ENCODE measurements at regions not wholly inside any gene's neighbourhood (a gene's known extent, or its start where the extent isn't known, plus 50 kb on each side); places are given as distances from the start of the nearest gene placed in this dataset.

GRCh38 chr10:65735382-65735781 is 1190.5 kb upstream of the LRRTM3 start (continued):
- TF ChIP-seq TSHZ1 (tag by site-specific recombination; IDR thresholded peaks at IDR 0.05; ENCODE audit: borderline replicate concordance) (no peak), ZNF707 (tag by site-specific recombination; IDR thresholded peaks at IDR 0.05) (no peak), ZNF776 (tag by site-specific recombination; IDR thresholded peaks at IDR 0.05; ENCODE audit: borderline replicate concordance) (no peak), FEZF1 (tag by site-specific recombination; IDR thresholded peaks at IDR 0.05) (no peak)

GRCh38 chr10:65742906-65743305 is 1182.9 kb upstream of the LRRTM3 start:
- Histone ChIP-seq H3K27ac (ENCODE audit: extremely low read depth, low read depth, low read length) (no peak overlapping the region), H3K36me3 (ENCODE audit: control insufficient read depth in 2 of 2, insufficient read depth in 1 of 2, low read length in 2 of 2) (no peaks in the 10 kb centered on the region), H3K9me3 (ENCODE audit: control insufficient read depth, insufficient read depth, low read depth, low read length) (no peaks in the 10 kb centered on the region), H3K4me3 (ENCODE audit: low read depth, low read length) (no peak overlapping the region), H3K4me1 (ENCODE audit: control insufficient read depth, insufficient read depth, low read length) (no peaks in the 10 kb centered on the region)
- CTCF ChIA-PET, result no interaction called here
- POLR2A ChIA-PET, result no interaction called here
- TF ChIP-seq SCRT2 (tag by site-specific recombination; IDR thresholded peaks at IDR 0.05) (peak; percentile 26; the same call in 1 of the 2 replicates), BCL11A (tag by site-specific recombination; IDR thresholded peaks at IDR 0.05; ENCODE audit: low read depth) (no peak), ZNF2 (tag by site-specific recombination; IDR thresholded peaks at IDR 0.05) (no peak), SETDB1 (IDR thresholded peaks at IDR 0.05; ENCODE audit: insufficient read length, low read length) (no peak), ZXDB (tag by site-specific recombination; IDR thresholded peaks at IDR 0.05) (no peak)

- no peaks in the 10 kb centered on the region for H3K36me3 ChIP-seq (ENCODE audit: control insufficient read depth in 2 of 2, insufficient read depth in 1 of 2, low read length in 2 of 2)
- no peak overlapping the region for H3K27ac ChIP-seq (ENCODE audit: extremely low read depth, low read depth, low read length)
- POLR2A ChIA-PET, result no interaction called here
- no peaks in the 10 kb centered on the region for H3K4me1 ChIP-seq (ENCODE audit: control insufficient read depth, insufficient read depth, low read length)
- no peak for TF ChIP-seq KLF17 (tag by site-specific recombination; IDR thresholded peaks at IDR 0.05)
- TF ChIP-seq ZNF174 (tag by site-specific recombination; IDR thresholded peaks at IDR 0.05), result no peak
- no peak for TF ChIP-seq ZBTB20 (tag by site-specific recombination; IDR thresholded peaks at IDR 0.05)
- no peak for TF ChIP-seq ZNF626 (tag by site-specific recombination; IDR thresholded peaks at IDR 0.05)
- TF ChIP-seq ZNF223 (tag by site-specific recombination; IDR thresholded peaks at IDR 0.05), result no peak
- TF ChIP-seq ZSCAN18 (tag by site-specific recombination; IDR thresholded peaks at IDR 0.05), result no peak
- no peak for TF ChIP-seq SCRT1 (tag by site-specific recombination; IDR thresholded peaks at IDR 0.05; ENCODE audit: borderline replicate concordance)
- no peak for TF ChIP-seq ZNF341 (tag by site-specific recombination; IDR thresholded peaks at IDR 0.05; ENCODE audit: low read depth)
- no peak for TF ChIP-seq ZNF112 (tag by site-specific recombination; IDR thresholded peaks at IDR 0.05)
- TF ChIP-seq ZNF530 (tag by site-specific recombination; IDR thresholded peaks at IDR 0.05; ENCODE audit: low read depth), result no peak
- TF ChIP-seq KLF9 (tag by site-specific recombination; IDR thresholded peaks at IDR 0.05; ENCODE audit: low read depth), result no peak
- TF ChIP-seq KLF10 (tag by site-specific recombination; IDR thresholded peaks at IDR 0.05), result no peak
- TF ChIP-seq ZEB2 (tag by site-specific recombination; IDR thresholded peaks at IDR 0.05), result no peak
- TF ChIP-seq ZNF549 (tag by site-specific recombination; IDR thresholded peaks at IDR 0.05), result no peak
- TF ChIP-seq ZBTB49 (tag by site-specific recombination; IDR thresholded peaks at IDR 0.05; ENCODE audit: low read depth), result no peak
- TF ChIP-seq KLF7 (tag by site-specific recombination; IDR thresholded peaks at IDR 0.05; ENCODE audit: borderline replicate concordance), result no peak
- CTCF ChIA-PET, result no interaction called here
- no peaks in the 10 kb centered on the region for H3K9me3 ChIP-seq (ENCODE audit: control insufficient read depth, insufficient read depth, low read depth, low read length)
- no peak overlapping the region for H3K4me3 ChIP-seq (ENCODE audit: low read depth, low read length)
These were observed 1174.6 kb upstream of the LRRTM3 start for GRCh38 chr10:65751218-65751617.
